ENCODE measurements at regions not wholly inside any gene's neighbourhood (a gene's known extent, or its start where the extent isn't known, plus 50 kb on each side); places are given as distances from the start of the nearest gene placed in this dataset.

DNA sequence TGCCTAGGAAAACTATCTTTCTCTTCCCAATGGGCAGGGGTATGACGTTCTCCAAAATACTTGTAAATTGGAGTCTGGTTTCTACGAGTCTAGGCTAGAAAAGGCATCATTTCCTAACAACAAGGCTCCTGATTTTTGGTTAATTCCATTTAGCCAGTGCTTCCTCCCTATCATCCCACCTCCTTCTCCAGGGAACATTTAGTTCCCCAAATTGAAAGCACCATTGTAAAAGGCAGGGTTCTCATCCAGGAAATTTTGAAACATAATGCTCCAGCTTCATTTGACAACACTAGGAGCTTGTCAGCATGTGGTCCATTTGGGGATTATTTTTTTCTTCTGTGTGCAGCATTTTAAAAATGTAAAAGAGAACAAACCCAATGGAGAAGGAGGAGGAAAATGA lies 256.5 kb upstream of the GRIA1 start:
- H3K4me1 Mint-ChIP-seq, result no peaks in the 10 kb centered on the region
- ATAC-seq (ENCODE audit: low read depth) (no peak), DNase-seq (no peak)
- peaks cover 4% of the 10 kb centered on the region for H3K9me3 Mint-ChIP-seq
- H3K4me3 Mint-ChIP-seq, result no peak overlapping the region
- intact Hi-C loops (cut with micrococcal nuclease), result no loop called here
- no peaks in the 10 kb centered on the region for H3K27me3 Mint-ChIP-seq
- H3K27ac Mint-ChIP-seq, result no peak overlapping the region
- TF ChIP-seq CTCF (IDR thresholded peaks at IDR 0.05), result no peak
- POLR2A ChIA-PET, result no interaction called here
- H3K36me3 Mint-ChIP-seq (ENCODE audit: low read depth), result no peaks in the 10 kb centered on the region
- CTCF ChIA-PET, result no interaction called here

- DNase-seq (no peak), ATAC-seq (ENCODE audit: low read depth) (no peak)
- intact Hi-C loops (cut with micrococcal nuclease), result no loop called here
- Mint-ChIP-seq H3K9me3 (peaks cover 2% of the 10 kb centered on the region), H3K4me1 (no peaks in the 10 kb centered on the region), H3K27ac (no peak overlapping the region), H3K27me3 (no peaks in the 10 kb centered on the region), H3K36me3 (ENCODE audit: low read depth) (no peaks in the 10 kb centered on the region), H3K4me3 (no peak overlapping the region)
- CTCF ChIA-PET, result no interaction called here
- no peak for TF ChIP-seq CTCF (IDR thresholded peaks at IDR 0.05)
- POLR2A ChIA-PET, result no interaction called here
These were observed 254.2 kb upstream of the GRIA1 start for GRCh38 chr5:153236319-153236718.

DNA sequence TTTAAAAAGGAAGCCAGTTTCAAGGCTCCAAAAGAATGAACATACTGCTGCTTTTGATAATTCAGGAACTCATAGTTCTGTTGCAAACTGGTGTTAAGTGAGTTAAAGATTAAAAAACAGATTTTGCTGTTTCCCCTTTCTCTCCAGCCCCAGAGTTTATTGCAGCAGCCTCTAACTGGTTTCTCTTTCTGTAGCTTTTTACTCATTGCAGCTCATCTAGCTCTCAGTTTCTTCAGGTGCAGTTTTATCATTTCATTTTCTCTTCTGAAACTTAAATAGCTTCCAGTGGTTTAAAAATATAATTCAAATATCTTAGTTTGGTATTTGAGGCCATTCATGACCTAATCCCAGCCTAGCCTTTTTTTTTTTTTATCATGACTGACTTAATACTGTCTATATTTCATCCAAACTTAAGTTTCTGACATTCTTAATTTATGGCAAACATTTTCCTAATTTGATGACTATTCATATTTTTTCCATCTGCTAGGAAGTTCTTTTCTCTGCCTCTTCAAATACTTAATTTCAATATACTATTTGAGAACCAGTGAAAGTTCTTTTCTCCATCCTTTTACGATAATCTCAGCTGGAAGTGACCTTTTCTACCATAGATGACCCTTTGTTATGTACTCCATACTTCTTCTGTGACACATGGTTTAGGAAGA lies 252.7 kb upstream of the GRIA1 start:
- ChIA-PET CTCF (no interaction called here), POLR2A (no interaction called here)
- Mint-ChIP-seq H3K9me3 (peaks cover 2% of the 10 kb centered on the region), H3K27me3 (no peaks in the 10 kb centered on the region), H3K27ac (no peak overlapping the region), H3K4me3 (no peak overlapping the region), H3K4me1 (no peaks in the 10 kb centered on the region), H3K36me3 (ENCODE audit: low read depth) (no peaks in the 10 kb centered on the region)
- DNase-seq (no peak), ATAC-seq (ENCODE audit: low read depth) (no peak)
- no peak for TF ChIP-seq CTCF (IDR thresholded peaks at IDR 0.05)
- intact Hi-C loops (cut with micrococcal nuclease), result no loop called here

DNA sequence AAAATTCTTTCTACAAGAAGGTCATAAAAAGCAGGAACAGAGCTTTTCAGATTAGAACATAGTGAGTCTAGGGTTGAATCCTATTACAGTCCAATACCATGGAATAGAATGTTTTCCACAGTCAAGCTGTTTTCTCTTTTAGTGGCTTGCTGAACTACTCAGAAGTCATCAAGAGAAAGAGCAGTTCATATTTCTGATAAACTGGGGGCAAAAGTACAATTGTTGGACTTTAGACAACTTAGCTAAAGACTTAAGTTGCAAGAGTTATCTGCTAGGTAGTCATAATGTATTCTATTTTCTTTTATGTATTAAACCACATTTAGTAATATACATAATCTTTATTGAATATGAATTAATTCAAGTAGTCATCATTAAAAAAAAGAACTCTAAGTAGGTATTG lies 233.1 kb upstream of the GRIA1 start:
- ATAC-seq (ENCODE audit: low read depth), result no peak
- no peaks in the 10 kb centered on the region for H3K36me3 Mint-ChIP-seq (ENCODE audit: low read depth)
- ChIA-PET POLR2A (no interaction called here), CTCF (no interaction called here)
- TF ChIP-seq CTCF (IDR thresholded peaks at IDR 0.05), result no peak
- no peak overlapping the region for H3K27ac Mint-ChIP-seq
- H3K9me3 Mint-ChIP-seq, result peaks cover 2% of the 10 kb centered on the region
- no peaks in the 10 kb centered on the region for H3K27me3 Mint-ChIP-seq
- intact Hi-C loops (cut with micrococcal nuclease), result no loop called here
- DNase-seq, result no peak
- H3K4me3 Mint-ChIP-seq, result no peak overlapping the region
- H3K4me1 Mint-ChIP-seq, result no peaks in the 10 kb centered on the region

GRCh38 chr5:153258469-153258868 lies 232.0 kb upstream of the GRIA1 start:
- no peaks in the 10 kb centered on the region for H3K27me3 Mint-ChIP-seq
- CTCF ChIA-PET, result no interaction called here

More at GRCh38 chr5:153258469-153258868, 232.0 kb upstream of the GRIA1 start:
- POLR2A ChIA-PET, result no interaction called here
- intact Hi-C loops (cut with micrococcal nuclease), result no loop called here
- Mint-ChIP-seq H3K9me3 (peaks cover 2% of the 10 kb centered on the region), H3K4me1 (no peaks in the 10 kb centered on the region), H3K27ac (no peak overlapping the region), H3K4me3 (no peak overlapping the region), H3K36me3 (ENCODE audit: low read depth) (no peaks in the 10 kb centered on the region)
- DNase-seq (no peak), ATAC-seq (ENCODE audit: low read depth) (no peak)
- no peak for TF ChIP-seq CTCF (IDR thresholded peaks at IDR 0.05)

Data from activated B cell treated with CpG ODN at 0.5 μM for 24 hours (primary cell).